Activated CD8-positive, alpha-beta memory T cell treated with anti-CD3 and anti-CD28 coated beads for 36 hours (primary cell): ENCODE measurements at regions not wholly inside any gene's neighbourhood (a gene's known extent, or its start where the extent isn't known, plus 50 kb on each side); places are given as distances from the start of the nearest gene placed in this dataset.
"Not testable (repeated sequence)": the region's sequence is repeated elsewhere in the genome, so short reads cannot be mapped to it uniquely, and the experiment has no call there.

Experiments used
- CTCF ChIA-PET: fragments of 350-600 bp; sonication (Branson Sonifier 250); formaldehyde crosslinking; loops from one replicate; lab custom pipeline; 2021; ENCODE audit warnings: antibody characterized with exemption; lab: Charles Lee
- POLR2A ChIA-PET: fragments of 350-600 bp; sonication (Branson Sonifier 250); formaldehyde crosslinking; loops from one replicate; lab custom pipeline; 2021; ENCODE audit warnings: antibody characterized with exemption; lab: Charles Lee

DNA sequence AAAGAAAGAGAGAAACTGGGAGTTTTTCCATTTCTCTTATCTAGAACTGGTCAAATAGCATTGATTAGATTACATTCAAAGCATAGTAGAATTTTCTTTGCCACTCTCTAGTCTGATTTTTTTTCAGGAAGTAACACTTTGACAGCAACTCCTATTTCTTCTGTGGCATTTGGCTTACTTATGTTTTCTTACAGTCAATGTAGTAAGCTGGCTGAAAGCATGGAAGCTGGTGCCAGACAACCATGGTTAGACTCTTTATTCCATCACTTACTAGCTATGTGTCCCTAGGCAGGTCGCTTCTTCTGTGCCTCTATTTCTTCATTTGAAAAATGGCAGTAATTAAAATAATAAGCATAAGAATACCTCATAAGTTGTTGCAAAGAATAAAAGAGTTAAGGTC lies 54.2 kb upstream of the OPRM1 start:
- ChIA-PET CTCF (no interaction called here), POLR2A (no interaction called here)

GRCh38 chr6:153980171-153980570 lies 58.9 kb upstream of the OPRM1 start:
- ChIA-PET POLR2A (interaction anchor here (0.8 kb wide), 1 partner anchor 177 kb away, joined by 5 read pairs; no protein-coding TSS in a partner anchor), CTCF (no interaction called here)

DNA sequence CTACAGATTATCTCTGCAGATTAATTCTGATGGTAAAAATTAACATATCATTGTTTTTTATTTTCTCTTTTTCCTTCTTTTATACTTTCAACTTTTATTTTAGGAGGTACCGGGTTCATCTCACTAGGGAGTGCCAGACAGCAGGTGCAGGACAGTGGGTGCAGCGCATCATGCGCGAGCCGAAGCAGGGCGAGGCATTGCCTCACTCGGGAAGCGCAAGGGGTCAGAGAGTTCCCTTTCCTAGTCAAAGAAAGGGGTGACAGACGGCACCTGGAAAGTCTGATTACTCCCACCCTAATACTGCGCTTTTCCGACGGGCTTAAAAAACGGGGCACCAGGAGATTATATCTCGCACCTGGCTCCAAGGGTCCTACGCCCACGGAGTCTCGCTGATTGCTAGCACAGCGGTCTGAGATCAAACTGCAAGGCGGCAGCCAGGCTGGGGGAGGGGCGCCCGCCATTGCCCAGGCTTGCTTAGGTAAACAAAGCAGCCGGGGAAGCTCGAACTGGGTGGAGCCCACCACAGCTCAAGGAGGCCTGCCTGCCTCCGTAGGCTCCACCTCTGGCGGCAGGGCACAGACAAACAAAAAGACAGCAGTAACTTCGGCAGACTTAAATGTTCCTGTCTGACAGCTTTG lies 60.0 kb upstream of the OPRM1 start:
- POLR2A ChIA-PET, CTCF ChIA-PET: not testable (repeated sequence)

- ChIA-PET CTCF (no interaction called here), POLR2A (no interaction called here)
Observed at GRCh38 chr6:153976921-153977693, 61.9 kb upstream of the OPRM1 start.

GRCh38 chr6:153966001-153966400 lies 73.0 kb upstream of the OPRM1 start:
- CTCF ChIA-PET: no interaction called here

GRCh38 chr6:153963352-153963751 lies 75.7 kb upstream of the OPRM1 start:
- CTCF ChIA-PET: no interaction called here
- POLR2A ChIA-PET: no interaction called here

More at GRCh38 chr6:153966001-153966400, 73.0 kb upstream of the OPRM1 start:
- POLR2A ChIA-PET: no interaction called here

DNA sequence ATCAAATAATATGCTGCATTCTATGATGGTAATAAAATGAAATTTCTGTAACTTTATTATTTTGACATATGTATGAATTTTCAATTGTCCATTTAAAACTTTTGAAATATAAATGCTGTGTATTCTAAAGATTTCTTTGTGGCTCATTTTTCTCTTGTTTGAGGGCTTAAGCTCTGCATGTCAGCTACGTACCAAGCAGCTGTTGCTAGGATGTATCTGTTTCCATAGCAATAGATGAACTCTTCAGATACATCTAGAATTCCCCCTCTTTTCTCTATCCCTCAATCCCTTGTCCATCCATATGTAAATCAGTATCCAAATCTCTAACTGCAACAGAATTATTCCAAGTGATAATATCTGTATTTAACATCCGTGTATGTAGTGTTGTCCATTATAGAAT lies 76.5 kb upstream of the OPRM1 start:
- ChIA-PET POLR2A (no interaction called here), CTCF (interaction anchor here (0.8 kb wide), 1 partner anchor 769 kb away, joined by 5 read pairs; no protein-coding TSS in a partner anchor)

- CTCF ChIA-PET: no interaction called here
- POLR2A ChIA-PET: no interaction called here
Observed at GRCh38 chr6:153960741-153961140, 78.3 kb upstream of the OPRM1 start.

DNA sequence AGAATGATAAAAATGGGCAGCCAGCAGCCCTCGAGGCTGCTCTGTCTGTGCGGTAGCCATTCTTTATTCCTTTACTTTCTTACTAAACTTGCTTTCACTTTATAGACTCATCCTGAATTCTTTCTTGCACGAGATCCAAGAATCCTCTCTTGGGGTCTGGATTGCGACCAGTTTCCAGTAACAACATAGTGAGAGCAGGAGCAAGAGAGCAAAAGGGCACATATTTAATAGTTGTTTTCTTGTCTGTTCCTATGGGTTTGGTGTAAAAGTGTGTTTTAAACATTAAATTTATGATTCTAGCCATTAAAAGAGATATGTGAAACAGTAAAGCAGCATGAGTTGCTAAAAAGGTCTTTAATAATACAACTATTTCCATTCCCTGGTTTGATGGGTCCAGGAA lies 78.8 kb upstream of the OPRM1 start:
- CTCF ChIA-PET: no interaction called here

DNA sequence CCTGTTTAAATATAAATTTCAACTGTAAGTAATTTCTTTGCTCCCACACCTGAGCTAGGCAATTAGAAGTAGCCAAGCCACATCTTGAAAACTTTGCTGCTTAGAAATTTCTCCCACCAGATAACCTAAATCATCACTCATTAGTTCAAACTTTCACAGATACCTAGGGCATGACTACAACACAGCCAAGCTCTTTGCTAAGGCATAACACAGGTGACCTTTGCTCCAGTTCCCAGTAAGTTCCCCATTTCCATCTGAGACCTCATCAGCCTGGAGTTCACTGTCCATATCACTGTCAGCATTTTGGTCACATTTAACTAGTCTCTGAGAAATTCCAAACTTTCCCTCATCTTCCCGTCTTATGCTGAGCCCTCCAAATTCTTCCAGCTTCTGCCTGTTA lies 79.8 kb upstream of the OPRM1 start:
- CTCF ChIA-PET: no interaction called here
- POLR2A ChIA-PET: no interaction called here

More for the DNA sequence above, 78.8 kb upstream of the OPRM1 start:
- POLR2A ChIA-PET: no interaction called here

DNA sequence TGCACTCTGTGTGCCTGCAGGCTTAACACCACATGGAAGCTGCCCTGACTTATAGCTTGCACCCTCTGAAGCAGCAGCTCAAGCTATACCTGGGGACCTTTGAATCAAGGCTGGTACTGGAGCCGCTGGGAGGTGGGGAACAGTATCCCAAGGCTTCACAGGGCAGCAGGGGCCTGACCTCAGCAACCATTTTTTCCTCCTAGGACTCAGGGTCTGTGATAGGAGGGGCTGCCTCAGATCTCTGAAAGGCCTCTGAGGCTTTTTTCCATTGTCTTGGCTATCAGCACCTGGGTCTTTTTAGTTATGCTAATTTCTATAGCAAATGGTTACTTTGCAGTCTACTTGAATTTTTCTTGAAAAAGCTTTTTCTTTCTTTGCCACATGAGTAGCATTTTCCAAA lies 80.2 kb upstream of the OPRM1 start:
- POLR2A ChIA-PET: no interaction called here

DNA sequence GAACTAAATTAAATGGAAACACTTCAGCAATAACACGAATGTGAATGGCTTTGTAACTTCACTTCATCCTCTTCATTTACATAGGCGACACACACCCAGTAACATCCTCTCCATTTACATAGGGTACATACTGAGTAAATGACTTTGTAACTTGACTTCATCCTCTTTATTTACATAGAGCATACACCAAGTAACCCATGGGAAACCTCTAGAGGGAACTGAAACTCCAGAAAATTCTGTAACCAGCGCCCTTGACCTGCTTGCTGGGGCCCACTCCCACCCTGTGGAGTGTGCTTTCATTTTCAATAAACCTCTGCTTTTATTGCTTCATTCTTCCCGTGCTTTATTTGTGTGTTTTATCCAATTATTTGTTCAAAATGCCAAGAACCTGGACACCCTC lies 81.6 kb upstream of the OPRM1 start:
- POLR2A ChIA-PET: no interaction called here
- CTCF ChIA-PET: no interaction called here

More for the DNA sequence above, 80.2 kb upstream of the OPRM1 start:
- CTCF ChIA-PET: no interaction called here

DNA sequence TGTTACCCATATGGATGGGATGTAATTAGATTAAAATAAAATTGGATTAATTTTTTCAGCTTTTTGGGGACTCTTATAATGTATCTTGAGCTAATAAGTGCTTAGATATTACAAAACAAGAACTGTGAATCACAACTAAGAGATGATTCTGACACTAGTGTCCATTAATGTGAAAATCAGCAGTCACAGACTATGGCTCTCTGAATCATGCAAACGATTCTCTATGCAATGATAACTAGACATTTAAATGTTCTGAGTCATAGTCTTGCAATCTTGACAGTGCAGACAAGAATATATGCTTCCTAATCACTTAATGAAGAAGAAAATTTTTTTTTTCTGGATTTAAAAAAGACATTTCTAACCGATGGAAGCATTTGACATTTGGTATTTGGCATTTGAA lies 82.2 kb upstream of the OPRM1 start:
- CTCF ChIA-PET: no interaction called here
- POLR2A ChIA-PET: no interaction called here

- ChIA-PET CTCF (no interaction called here), POLR2A (no interaction called here)
Observed at GRCh38 chr6:153949616-153950015, 89.4 kb upstream of the OPRM1 start.

DNA sequence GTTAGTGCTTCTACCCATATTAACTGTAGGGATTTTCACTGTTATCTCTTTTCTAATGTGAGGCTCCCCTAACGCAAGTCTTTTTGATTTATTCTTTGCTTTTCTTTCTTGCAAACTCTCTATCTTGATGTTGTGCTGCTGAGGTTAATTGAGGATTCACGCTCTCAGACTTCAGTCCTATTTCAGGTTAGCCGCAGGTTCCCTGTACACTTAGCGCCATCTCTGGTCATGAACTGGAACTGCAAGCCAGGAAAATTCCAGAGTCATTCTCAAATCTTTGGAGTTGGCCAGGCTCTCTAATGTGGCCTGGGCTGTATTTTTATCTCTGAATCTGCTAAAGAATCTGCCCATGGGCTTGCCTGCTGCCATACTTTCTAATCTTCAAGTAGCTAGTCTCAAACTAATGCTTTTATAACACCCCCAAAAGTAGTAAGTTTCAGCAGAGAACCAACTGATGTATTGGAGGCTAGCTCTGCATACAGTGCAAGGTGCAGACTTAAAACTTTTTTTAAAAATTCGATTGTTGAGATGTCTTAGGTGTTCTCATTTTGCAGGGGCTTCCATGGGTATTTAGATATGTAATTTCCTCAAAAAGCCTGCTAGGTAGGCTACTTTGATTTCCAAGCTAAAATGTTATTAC lies 91.1 kb upstream of the OPRM1 start:
- POLR2A ChIA-PET: no interaction called here
- CTCF ChIA-PET: no interaction called here

GRCh38 chr6:153944201-153944600 lies 94.8 kb upstream of the OPRM1 start:
- CTCF ChIA-PET: no interaction called here
- POLR2A ChIA-PET: interaction anchor here (0.5 kb wide), 1 partner anchor 101 kb away, joined by 3 read pairs; no protein-coding TSS in a partner anchor

- ChIA-PET POLR2A (no interaction called here), CTCF (interaction anchor here (0.7 kb wide), 1 partner anchor 567 kb away, joined by 5 read pairs; no protein-coding TSS in a partner anchor)
Observed at GRCh38 chr6:153942361-153942760, 96.7 kb upstream of the OPRM1 start.

DNA sequence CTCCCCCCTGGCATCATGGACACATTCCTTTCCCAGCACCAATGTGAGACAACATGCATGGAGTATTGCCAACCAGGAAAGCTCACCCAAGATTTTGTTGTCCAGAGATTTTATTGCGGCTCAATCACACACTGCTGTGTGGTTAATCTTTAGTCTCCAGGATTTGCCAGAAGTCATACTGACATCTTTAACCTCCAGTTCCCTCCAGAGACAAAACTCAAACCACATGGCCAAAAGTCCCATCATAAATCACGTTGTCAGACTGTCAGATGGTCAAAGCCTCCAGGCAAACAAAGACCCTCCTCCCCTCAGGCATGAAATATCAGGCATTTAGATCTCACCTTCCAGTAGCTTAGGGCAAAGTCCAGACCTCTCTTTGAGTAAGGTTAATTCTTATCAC lies 97.3 kb upstream of the OPRM1 start:
- ChIA-PET POLR2A (no interaction called here), CTCF (no interaction called here)

- POLR2A ChIA-PET: no interaction called here
- CTCF ChIA-PET: no interaction called here
Observed at GRCh38 chr6:153938876-153939275, 100.2 kb upstream of the OPRM1 start.

- POLR2A ChIA-PET: no interaction called here
- CTCF ChIA-PET: no interaction called here
Observed at GRCh38 chr6:153931431-153931830, 107.6 kb upstream of the OPRM1 start.
